HG03342 (cell line): ENCODE measurements at regions not wholly inside any gene's neighbourhood (a gene's known extent, or its start where the extent isn't known, plus 50 kb on each side); places are given as distances from the start of the nearest gene placed in this dataset.

ENCODE experiments used
- ATAC-seq: cut with Tn5 transposase; IDR thresholded peaks from one replicate; pipeline ENCODE4 v1.9.1; 2021; ENCODE audit warnings: mild to moderate bottlenecking, moderate library complexity; ENCODE audit not compliant: unreplicated experiment

DNA sequence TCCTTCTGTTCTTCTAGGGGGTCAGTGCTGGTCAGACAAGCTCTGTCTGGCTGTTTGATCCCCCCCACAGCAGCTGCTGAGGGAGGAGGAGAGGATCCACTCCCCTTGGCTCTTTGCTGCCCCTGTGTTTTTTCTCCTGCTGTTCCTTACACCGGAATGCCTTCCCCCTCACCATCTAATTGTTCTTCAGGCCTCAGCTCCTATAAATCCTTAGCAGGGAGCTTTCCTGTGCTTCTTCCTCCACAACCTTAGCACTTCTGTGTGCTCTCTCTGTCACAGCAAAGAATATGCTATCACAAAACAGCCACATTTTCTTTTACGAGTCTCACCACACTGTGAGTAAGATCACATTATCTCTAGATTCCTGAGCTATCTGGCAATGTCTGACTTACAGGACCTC lies 196.6 kb downstream of the OTOR start:
- ATAC-seq = no peak

DNA sequence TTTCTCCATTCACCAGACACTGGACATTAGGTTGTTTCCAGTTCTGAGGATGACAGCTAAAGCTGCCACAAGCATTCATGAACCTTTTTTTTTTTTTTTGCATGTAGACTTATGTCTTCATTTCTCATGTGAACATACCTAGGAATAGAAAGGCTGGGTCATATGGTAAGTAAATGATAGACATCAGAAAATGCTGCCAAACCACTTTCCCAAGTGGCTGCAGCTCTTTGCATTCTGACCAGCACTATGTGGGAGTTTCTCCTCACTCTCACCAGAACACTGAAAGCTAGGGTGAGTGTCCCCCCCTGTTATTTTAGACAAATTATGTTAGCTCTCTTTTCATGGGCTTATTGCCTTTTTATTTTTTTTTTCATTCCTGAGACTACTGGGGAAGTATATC lies 197.5 kb downstream of the OTOR start:
- ATAC-seq = no peak

DNA sequence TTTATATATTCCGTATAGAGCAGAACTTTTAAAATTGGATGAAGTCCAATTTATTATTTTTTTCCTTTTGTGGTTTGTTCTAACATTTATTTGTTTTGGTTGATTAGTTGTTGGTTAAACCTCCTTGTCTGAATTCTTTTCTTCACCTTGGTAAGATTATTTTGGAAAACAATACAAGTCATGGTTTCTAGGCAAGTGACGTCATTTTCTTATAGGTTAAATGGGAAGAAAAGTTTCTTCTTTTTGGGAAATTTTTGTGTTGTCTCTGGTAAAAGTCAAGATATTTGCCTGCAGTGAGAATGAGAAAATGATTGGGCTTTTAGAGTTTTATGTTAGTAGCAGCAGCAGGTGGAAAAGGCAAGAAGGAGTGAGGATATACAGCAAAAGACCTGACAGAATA lies 197.9 kb downstream of the OTOR start:
- no peak for ATAC-seq

DNA sequence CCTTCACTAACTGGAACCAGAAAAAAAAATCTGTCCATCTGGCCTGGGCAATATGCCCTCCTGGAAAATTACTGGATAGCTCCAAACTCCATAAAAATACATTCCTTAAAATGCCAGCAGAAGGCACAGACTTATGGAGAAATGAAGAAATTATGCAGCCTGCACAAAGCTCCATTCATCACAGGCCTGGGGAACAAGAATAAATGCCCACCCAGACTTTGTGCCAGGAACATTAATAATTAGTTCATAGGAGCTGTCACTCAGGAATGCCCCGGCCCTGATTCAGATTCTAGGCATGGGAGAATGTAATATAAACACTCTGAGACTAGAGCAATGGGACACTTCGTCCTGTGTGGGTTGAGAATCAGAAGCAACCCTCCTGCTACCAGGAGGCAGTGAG lies 199.3 kb downstream of the OTOR start:
- ATAC-seq = no peak

DNA sequence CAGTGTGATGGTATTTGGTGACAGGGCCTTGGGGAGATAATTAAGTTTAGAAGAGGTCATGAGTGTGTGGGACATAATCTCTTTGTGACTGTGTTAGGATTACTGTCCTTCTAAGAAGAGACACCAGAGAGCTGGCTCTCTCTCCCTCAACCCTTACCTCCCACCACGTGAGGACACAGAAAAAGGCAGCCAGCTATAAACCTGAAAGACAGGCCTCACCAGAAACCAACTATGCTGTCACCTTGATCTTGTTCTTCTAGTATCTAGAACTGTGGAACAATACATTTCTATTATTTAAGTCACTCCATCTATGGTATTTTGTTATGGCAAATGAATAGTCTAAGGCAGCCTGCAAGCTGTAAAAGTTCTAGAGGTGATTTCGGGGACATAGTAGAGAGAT lies 203.7 kb downstream of the OTOR start:
- no peak for ATAC-seq

GRCh38 chr20:16952965-16953364 lies 204.8 kb downstream of the OTOR start:
- no peak for ATAC-seq

GRCh38 chr20:16953858-16954257 lies 205.7 kb downstream of the OTOR start:
- ATAC-seq = no peak

DNA sequence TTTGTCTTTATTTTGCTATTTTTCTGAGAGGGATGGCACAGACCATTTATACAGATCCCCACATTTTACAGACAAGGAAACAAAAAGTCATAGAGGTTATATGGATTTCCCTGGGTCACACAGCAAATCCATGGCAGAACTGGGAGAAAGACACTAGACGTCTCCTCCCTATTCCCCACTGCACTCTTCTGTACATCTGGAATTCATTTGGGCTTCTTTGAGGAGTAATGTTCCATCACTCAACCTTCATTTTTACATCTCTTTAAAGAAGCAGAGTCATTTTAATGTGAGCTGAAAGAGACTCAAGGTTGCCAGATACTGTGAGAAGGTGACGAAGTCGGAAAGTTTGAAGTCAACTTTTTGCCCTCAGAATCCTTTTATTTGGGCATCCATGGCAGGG lies 207.3 kb downstream of the OTOR start:
- no peak for ATAC-seq

- no peak for ATAC-seq
Measured at GRCh38 chr20:16955971-16956370, 207.8 kb downstream of the OTOR start.

DNA sequence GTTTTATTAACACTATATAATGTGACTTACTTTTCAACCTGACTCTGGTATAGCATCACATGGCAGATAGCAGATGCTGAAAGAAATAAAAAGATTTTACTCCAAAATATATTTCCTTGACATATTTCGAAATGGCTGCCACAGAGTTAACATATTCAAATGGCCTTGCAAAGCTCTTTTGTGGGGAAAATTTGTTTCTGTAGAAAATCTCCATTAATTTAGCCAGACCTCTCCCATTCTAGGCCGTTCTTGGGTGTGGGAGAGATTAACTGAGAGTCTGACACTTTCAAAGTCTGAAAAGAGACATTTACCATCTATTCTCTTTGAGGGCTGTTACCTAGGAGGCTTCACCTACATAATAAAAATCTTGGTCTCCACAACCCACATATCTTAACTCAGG lies 217.2 kb downstream of the OTOR start:
- ATAC-seq = no peak

GRCh38 chr20:16966276-16966880 lies 218.2 kb downstream of the OTOR start:
- ATAC-seq = no peak

DNA sequence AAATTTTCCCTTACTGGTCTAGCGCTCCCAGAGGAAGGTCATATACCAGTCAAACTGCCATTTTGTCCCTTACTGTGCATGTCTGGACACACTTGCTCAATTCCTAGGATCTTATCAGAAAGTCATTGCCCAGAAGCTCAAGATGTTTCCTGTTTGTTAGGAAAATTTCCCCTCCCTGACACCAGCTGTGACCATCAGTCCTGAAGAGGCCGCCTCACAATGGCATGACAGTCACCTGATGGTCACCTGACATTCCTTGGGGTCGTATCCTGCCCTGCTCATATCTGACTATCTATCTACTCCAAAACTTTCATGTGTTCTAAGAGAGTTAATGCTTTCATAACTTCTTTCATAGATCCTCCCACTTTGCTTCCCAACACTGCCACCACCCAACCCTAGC lies 219.9 kb downstream of the OTOR start:
- ATAC-seq = no peak

DNA sequence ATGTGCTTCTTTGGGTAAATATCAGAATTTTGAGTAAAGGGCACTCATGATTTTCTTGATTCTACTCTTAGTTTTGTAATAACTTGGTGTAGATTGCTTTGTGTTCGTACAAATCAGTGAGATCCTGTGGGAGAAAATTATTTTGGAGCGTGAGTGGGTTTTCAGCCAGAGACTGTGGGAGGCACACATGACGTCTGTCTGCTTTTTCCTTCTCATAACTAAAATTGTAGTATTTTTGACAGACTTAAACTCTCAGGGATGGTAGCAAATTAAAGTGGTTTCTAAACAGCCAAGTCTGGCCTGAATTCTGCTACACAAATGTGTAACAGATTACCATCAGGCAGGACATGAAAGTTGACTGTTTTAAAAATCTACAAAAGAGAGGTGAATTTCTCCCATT lies 222.6 kb downstream of the OTOR start:
- no peak for ATAC-seq

- ATAC-seq = no peak
Measured at GRCh38 chr20:16974080-16974854, 226.1 kb downstream of the OTOR start.

DNA sequence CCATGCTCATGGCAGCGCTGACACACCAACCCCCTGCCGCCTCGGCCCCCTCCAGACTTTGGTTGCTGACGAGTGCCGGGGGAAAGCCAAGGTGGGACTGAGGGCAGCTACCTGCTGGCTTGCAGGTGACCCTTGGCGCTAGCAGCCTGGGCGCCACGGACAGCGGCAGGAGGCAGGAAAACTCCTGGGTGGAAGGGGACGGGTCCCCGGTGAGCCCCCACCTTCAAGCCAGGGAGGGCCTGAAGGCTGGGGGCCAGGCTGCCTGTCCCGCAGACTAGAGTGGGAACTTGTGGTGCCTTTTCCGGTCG lies 226.7 kb downstream of the OTOR start:
- ATAC-seq = no peak

GRCh38 chr20:16975682-16976081 lies 227.5 kb downstream of the OTOR start:
- no peak for ATAC-seq

DNA sequence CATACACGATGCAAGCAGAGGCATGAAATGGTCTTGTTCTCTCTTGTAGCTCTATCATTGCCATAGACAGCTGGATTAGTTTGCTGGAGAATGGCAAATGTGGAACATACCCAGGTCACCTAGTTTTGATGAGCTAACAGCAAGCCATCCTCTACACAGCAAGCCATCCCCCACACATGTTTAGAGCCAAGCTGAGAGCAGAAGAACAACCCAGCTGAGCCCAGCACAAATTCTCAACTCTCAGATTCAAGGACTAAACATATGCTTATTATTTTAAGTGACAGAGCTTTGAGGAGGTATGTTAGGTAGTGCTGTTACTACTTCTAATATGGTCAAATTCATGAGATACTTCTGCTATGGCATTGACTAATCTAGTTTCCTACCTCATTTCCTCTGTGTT lies 230.3 kb downstream of the OTOR start:
- ATAC-seq = no peak

DNA sequence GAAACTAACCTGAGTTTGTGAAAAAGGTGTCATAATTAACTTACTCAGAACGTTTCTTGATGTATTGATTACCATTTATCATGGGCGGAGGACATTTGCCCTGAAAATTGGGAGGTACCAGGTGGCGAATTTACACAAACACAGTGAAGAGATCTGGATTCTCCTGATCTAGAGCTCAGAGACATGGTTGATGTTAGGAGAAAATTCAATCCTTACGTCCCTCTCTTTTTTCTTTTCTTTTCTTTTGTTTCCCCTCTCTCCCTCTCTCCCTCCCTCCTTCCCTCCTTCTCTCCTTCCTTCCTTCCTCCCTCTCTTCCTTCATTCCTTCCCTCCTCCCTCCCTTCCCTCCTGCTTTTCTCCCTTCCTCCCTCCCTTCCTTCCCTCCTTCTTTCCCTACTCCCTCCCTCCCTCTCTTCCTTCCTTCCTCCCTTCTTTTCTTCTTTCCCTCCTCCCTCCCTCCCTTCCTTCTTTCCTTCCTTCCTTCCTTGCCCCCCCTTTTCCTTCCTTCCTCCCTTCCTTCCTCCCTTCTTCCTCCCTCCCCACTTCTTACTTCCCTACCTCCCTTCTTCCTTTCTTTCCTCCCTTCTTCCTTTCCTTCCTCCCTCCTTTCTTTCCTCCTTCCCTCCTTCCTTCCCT lies 234.1 kb downstream of the OTOR start:
- ATAC-seq = no peak

DNA sequence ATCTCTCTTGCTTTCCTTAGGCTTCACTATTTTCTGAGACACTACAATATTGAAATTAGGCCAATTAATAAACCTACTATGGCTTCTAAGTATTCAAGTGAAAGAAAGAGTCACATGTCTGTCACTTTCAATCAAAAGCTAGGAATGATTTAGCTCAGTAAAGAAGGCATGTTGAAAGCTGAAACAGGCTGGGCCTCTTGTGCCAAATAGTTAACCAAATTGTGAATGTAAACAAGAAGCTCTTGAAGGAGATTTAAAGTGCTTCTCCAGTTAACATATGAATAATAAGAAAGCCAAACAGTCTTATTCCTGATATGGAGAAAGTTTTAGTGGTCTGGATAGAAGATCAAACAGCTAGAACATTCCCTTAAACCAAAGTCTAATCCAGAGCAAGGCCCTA lies 236.3 kb downstream of the OTOR start:
- ATAC-seq = no peak

DNA sequence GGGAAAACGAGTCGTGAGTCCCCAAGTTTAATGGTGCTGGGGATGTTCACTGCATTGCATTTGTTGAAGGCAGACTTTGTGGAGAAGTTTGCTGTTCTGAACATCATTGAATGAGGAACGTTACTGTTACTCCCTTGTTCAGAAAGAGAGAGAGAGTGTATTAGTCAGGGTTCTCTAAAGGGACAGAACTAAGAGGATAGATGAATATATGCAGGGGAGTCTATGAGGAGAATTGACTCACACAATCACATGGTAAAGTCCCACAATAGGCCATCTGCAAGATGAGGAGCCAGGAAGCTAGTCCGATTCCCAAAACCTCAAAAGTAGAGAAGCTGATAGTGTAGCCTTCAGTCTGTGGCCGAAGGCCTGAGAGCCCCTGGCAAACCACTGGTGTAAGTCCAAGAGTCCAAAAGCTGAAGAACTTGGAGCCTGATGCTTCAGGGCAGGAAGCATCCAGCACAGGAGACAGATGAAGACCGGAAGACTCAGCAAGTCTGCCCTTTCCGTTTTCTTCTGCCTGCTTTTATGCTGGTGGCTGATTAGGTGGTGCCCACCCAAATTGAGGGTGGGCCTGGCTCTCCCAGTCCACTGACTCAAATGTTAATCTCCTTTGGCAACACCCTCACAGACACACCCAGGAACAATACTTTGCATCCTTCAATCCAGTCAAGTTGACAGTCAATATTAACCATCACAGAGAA lies 223.5 kb upstream of the PCSK2 start:
- ATAC-seq = no peak

GRCh38 chr20:17010181-17010580 lies 216.7 kb upstream of the PCSK2 start:
- ATAC-seq = no peak
